Stimulated activated naive B cell treated with anti-CD40 and anti-IgM and Interleukin-4, amounts not matched to agents 10 μg/mL and 1 μg/mL and 100 μg/mL, for 72 hours (primary cell): ENCODE measurements at regions not wholly inside any gene's neighbourhood (a gene's known extent, or its start where the extent isn't known, plus 50 kb on each side); places are given as distances from the start of the nearest gene placed in this dataset.
A peak's percentile ranks its signal among the peaks of the same experiment; 100 is the strongest.

ENCODE experiments used
- ATAC-seq, 2 donors: fragments of 150-1000 bp; cut with Tn5 transposase; replicated peaks; 2 replicates each; pipeline ENCODE4 v1.10.0; 2021; ENCODE audit warnings: moderate library complexity in 1 of 2
- DNase-seq: peaks from one replicate; pipeline ENCODE4 v3.0.0; 2021
- H3K27ac Mint-ChIP-seq: one replicate; pipeline ENCODE4 v1.8.0; 2022; ENCODE audit warnings: mild to moderate bottlenecking, mixed read lengths
- H3K27me3 Mint-ChIP-seq, 2 donors: one replicate each; pipeline ENCODE4 v1.8.0; 2022; ENCODE audit warnings: mixed read lengths in 2 of 2
- H3K36me3 Mint-ChIP-seq, 2 donors: one replicate each; pipeline ENCODE4 v1.8.0; 2022; ENCODE audit warnings: mixed read lengths in 2 of 2, mild to moderate bottlenecking in 1 of 2
- H3K4me1 Mint-ChIP-seq, 2 donors: one replicate each; pipeline ENCODE4 v1.8.0; 2022; ENCODE audit warnings: mixed read lengths in 2 of 2, mild to moderate bottlenecking in 1 of 2
- H3K4me3 Mint-ChIP-seq, 2 donors: one replicate each; pipeline ENCODE4 v1.8.0; 2022; ENCODE audit warnings: mild to moderate bottlenecking in 2 of 2, mixed read lengths in 2 of 2, moderate library complexity in 1 of 2
- H3K9me3 Mint-ChIP-seq, 2 donors: one replicate each; pipeline ENCODE4 v1.8.0; 2022; ENCODE audit warnings: mixed read lengths in 2 of 2, mild to moderate bottlenecking in 1 of 2

- H3K27ac Mint-ChIP-seq: no peak overlapping the region
- DNase-seq (no peak), ATAC-seq (no peak)
- no peak overlapping the region for H3K4me3 Mint-ChIP-seq
- H3K36me3 Mint-ChIP-seq: no peaks in the 10 kb centered on the region
- H3K4me1 Mint-ChIP-seq: no peaks in the 10 kb centered on the region
- H3K27me3 Mint-ChIP-seq: no peaks in the 10 kb centered on the region
- H3K9me3 Mint-ChIP-seq: peaks cover 0 to 5% of the 10 kb centered on the region in 2 donors
Measured at GRCh38 chr4:33133723-33134122, 2413.6 kb downstream of the PCDH7 start.

- no peak overlapping the region for H3K4me3 Mint-ChIP-seq
- no peaks in the 10 kb centered on the region for H3K27me3 Mint-ChIP-seq
- no peak overlapping the region for H3K27ac Mint-ChIP-seq
- ATAC-seq: no peak
- peaks cover 0 to 5% of the 10 kb centered on the region in 2 donors for H3K9me3 Mint-ChIP-seq
- H3K36me3 Mint-ChIP-seq: no peaks in the 10 kb centered on the region
- no peaks in the 10 kb centered on the region for H3K4me1 Mint-ChIP-seq
- DNase-seq: no peak
Measured at GRCh38 chr4:33134366-33134765, 2414.2 kb downstream of the PCDH7 start.

- no peak for DNase-seq
- Mint-ChIP-seq H3K27ac (no peak overlapping the region), H3K9me3 (peaks cover 0 to 3% of the 10 kb centered on the region in 2 donors), H3K4me1 (no peaks in the 10 kb centered on the region), H3K27me3 (no peaks in the 10 kb centered on the region), H3K4me3 (no peak overlapping the region), H3K36me3 (no peaks in the 10 kb centered on the region)
- ATAC-seq: no peak
Measured at GRCh38 chr4:33149658-33150524, 2429.7 kb downstream of the PCDH7 start.

GRCh38 chr4:33150525-33150910, 2430.3 kb downstream of the PCDH7 start:
- Mint-ChIP-seq H3K36me3 (no peaks in the 10 kb centered on the region), H3K4me1 (no peaks in the 10 kb centered on the region), H3K9me3 (peaks cover 0 to 4% of the 10 kb centered on the region in 2 donors), H3K4me3 (no peak overlapping the region), H3K27ac (no peak overlapping the region), H3K27me3 (no peaks in the 10 kb centered on the region)
- DNase-seq: no peak
- ATAC-seq: no peak

- ATAC-seq (no peak), DNase-seq (no peak)
- Mint-ChIP-seq H3K4me1 (no peaks in the 10 kb centered on the region), H3K4me3 (no peak overlapping the region), H3K27ac (no peak overlapping the region), H3K27me3 (no peaks in the 10 kb centered on the region), H3K36me3 (no peaks in the 10 kb centered on the region), H3K9me3 (peaks cover 5 to 11% of the 10 kb centered on the region in 2 donors)
Measured at GRCh38 chr4:33160126-33160525, 2440.0 kb downstream of the PCDH7 start.

- ATAC-seq (no peak), DNase-seq (no peak)
- H3K36me3 Mint-ChIP-seq: no peaks in the 10 kb centered on the region
- no peak overlapping the region for H3K4me3 Mint-ChIP-seq
- H3K4me1 Mint-ChIP-seq: no peaks in the 10 kb centered on the region
- H3K9me3 Mint-ChIP-seq: peaks cover under 1 to 8% of the 10 kb centered on the region in 2 donors
- H3K27ac Mint-ChIP-seq: no peak overlapping the region
- H3K27me3 Mint-ChIP-seq: no peaks in the 10 kb centered on the region
Measured at GRCh38 chr4:33161202-33161601, 2441.0 kb downstream of the PCDH7 start.

GRCh38 chr4:33162122-33162521, 2442.0 kb downstream of the PCDH7 start:
- ATAC-seq: no peak
- no peaks in the 10 kb centered on the region for H3K36me3 Mint-ChIP-seq
- H3K27ac Mint-ChIP-seq: no peak overlapping the region
- peaks cover 0 to 4% of the 10 kb centered on the region in 2 donors for H3K9me3 Mint-ChIP-seq
- H3K4me3 Mint-ChIP-seq: no peak overlapping the region
- no peaks in the 10 kb centered on the region for H3K27me3 Mint-ChIP-seq
- no peak for DNase-seq
- H3K4me1 Mint-ChIP-seq: no peaks in the 10 kb centered on the region

- Mint-ChIP-seq H3K36me3 (no peaks in the 10 kb centered on the region), H3K9me3 (no peaks in the 10 kb centered on the region), H3K27me3 (no peaks in the 10 kb centered on the region), H3K27ac (no peak overlapping the region), H3K4me3 (no peak overlapping the region), H3K4me1 (no peaks in the 10 kb centered on the region)
- DNase-seq: no peak
- no peak for ATAC-seq
Measured at GRCh38 chr4:33171873-33172525, 2451.8 kb downstream of the PCDH7 start.

- DNase-seq (no peak), ATAC-seq (no peak)
- no peak overlapping the region for H3K27ac Mint-ChIP-seq
- no peaks in the 10 kb centered on the region for H3K27me3 Mint-ChIP-seq
- H3K4me3 Mint-ChIP-seq: no peak overlapping the region
- H3K4me1 Mint-ChIP-seq: no peaks in the 10 kb centered on the region
- H3K9me3 Mint-ChIP-seq: peaks cover 5 to 9% of the 10 kb centered on the region in 2 donors
- no peaks in the 10 kb centered on the region for H3K36me3 Mint-ChIP-seq
Measured at GRCh38 chr4:33176566-33176965, 2456.4 kb downstream of the PCDH7 start.

- H3K27me3 Mint-ChIP-seq: no peaks in the 10 kb centered on the region
- no peaks in the 10 kb centered on the region for H3K4me1 Mint-ChIP-seq
- peaks cover 4 to 16% of the 10 kb centered on the region in 2 donors for H3K9me3 Mint-ChIP-seq
- H3K4me3 Mint-ChIP-seq: no peak overlapping the region
- ATAC-seq (peak; percentile 45), DNase-seq (no peak)
- no peak overlapping the region for H3K27ac Mint-ChIP-seq
- H3K36me3 Mint-ChIP-seq: no peaks in the 10 kb centered on the region
Measured at GRCh38 chr4:33184657-33185290, 2464.6 kb downstream of the PCDH7 start.

GRCh38 chr4:33187035-33187434, 2466.9 kb downstream of the PCDH7 start:
- no peaks in the 10 kb centered on the region for H3K36me3 Mint-ChIP-seq
- no peak overlapping the region for H3K4me3 Mint-ChIP-seq
- H3K4me1 Mint-ChIP-seq: no peaks in the 10 kb centered on the region
- ATAC-seq: no peak
- no peak overlapping the region for H3K27ac Mint-ChIP-seq
- H3K9me3 Mint-ChIP-seq: peaks cover 0 to 8% of the 10 kb centered on the region in 2 donors
- DNase-seq: no peak
- H3K27me3 Mint-ChIP-seq: no peaks in the 10 kb centered on the region

- DNase-seq: no peak
- Mint-ChIP-seq H3K4me3 (no peak overlapping the region), H3K27ac (no peak overlapping the region), H3K36me3 (no peaks in the 10 kb centered on the region), H3K4me1 (no peaks in the 10 kb centered on the region), H3K9me3 (peaks cover 0 to 4% of the 10 kb centered on the region in 2 donors), H3K27me3 (no peaks in the 10 kb centered on the region)
- no peak for ATAC-seq
Measured at GRCh38 chr4:33188733-33189132, 2468.6 kb downstream of the PCDH7 start.

- no peaks in the 10 kb centered on the region for H3K36me3 Mint-ChIP-seq
- H3K4me3 Mint-ChIP-seq: no peak overlapping the region
- no peaks in the 10 kb centered on the region for H3K4me1 Mint-ChIP-seq
- H3K9me3 Mint-ChIP-seq: peaks cover 0 to 2% of the 10 kb centered on the region in 2 donors
- H3K27ac Mint-ChIP-seq: no peak overlapping the region
- DNase-seq (no peak), ATAC-seq (no peak)
- no peaks in the 10 kb centered on the region for H3K27me3 Mint-ChIP-seq
Measured at GRCh38 chr4:33189169-33189568, 2469.0 kb downstream of the PCDH7 start.

- ATAC-seq (no peak), DNase-seq (no peak)
- Mint-ChIP-seq H3K9me3 (no peaks in the 10 kb centered on the region), H3K27me3 (no peaks in the 10 kb centered on the region), H3K4me3 (no peak overlapping the region), H3K36me3 (no peaks in the 10 kb centered on the region), H3K4me1 (no peaks in the 10 kb centered on the region), H3K27ac (no peak overlapping the region)
Measured at GRCh38 chr4:33193109-33193508, 2472.9 kb downstream of the PCDH7 start.

- no peaks in the 10 kb centered on the region for H3K4me1 Mint-ChIP-seq
- ATAC-seq (no peak), DNase-seq (no peak)
- no peak overlapping the region for H3K27ac Mint-ChIP-seq
- no peaks in the 10 kb centered on the region for H3K36me3 Mint-ChIP-seq
- H3K4me3 Mint-ChIP-seq: no peak overlapping the region
- no peaks in the 10 kb centered on the region for H3K27me3 Mint-ChIP-seq
- peaks cover 4 to 6% of the 10 kb centered on the region in 2 donors for H3K9me3 Mint-ChIP-seq
Measured at GRCh38 chr4:33200377-33200776, 2480.2 kb downstream of the PCDH7 start.
